ENCODE measurements at regions not wholly inside any gene's neighbourhood (a gene's known extent, or its start where the extent isn't known, plus 50 kb on each side); places are given as distances from the start of the nearest gene placed in this dataset.

DNA sequence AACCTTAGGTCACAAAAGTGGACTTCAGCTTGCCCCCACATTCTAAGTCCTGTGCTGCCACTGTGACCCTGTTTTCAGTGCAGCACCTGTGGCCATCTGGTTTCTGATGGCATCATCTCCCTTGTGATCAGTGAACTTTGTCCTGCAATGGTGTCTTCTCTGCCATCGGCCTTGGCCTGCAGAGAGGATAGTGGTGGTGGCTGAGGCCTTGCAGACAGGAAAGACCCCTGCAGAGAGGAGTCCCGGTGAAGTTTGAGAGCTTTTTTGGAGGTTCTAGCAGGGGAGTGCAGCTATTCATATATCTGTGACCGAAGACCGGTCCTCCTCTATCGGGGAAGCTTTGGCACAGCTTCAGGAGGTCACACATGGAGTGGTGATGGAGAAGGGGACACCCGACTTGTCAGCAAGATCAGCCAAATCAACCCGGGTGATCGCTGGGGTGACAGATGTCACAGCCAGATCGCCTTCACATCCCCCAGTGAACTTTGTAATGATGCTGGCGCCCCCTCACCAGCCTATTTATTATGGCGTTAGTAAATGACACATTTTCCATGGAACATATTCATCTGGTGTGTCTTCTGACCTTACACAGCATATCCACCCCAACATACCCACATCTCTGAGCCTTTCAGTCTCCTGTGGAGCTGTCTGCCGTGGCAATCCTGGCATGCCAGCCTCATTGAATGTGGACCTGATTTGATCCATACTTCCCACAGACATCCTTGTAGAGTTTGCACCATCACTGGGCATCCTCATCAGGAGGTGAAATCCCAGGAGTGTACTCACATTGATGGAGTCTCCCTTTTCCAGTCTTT lies 136.1 kb downstream of the PAPOLA start:
- DNase-seq = no peak

- no peak for DNase-seq
Measured at GRCh38 chr14:96639550-96639949, 137.4 kb downstream of the PAPOLA start.

- DNase-seq = no peak
Measured at GRCh38 chr14:96648506-96649326, 146.5 kb downstream of the PAPOLA start.

- no peak for DNase-seq
Measured at GRCh38 chr14:96649327-96649601, 147.1 kb downstream of the PAPOLA start.

GRCh38 chr14:96653597-96653996 lies 143.6 kb upstream of the VRK1 start:
- DNase-seq = no peak

DNA sequence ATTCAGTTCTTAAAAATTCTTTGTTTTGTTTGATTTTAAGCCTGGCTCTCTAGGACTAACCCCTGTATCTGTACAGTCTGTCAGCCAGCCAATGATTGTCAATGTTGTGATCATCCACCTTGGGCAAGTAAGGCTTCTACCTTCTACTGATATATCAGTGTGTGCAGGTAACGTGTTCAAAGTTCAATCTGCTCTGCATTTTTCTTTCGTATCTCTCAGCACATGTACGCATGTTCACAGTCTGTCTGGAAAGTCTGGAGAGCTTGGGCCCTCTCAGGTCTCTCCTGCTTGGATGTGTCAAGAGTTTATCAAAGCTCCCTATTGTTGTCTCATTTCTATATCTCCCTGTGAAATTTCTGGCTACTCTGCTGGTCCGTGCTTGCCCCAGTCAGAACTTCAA lies 138.6 kb upstream of the VRK1 start:
- DNase-seq = no peak

GRCh38 chr14:96660123-96660522 lies 137.1 kb upstream of the VRK1 start:
- DNase-seq = no peak

GRCh38 chr14:96660667-96661066 lies 136.5 kb upstream of the VRK1 start:
- DNase-seq = no peak

DNA sequence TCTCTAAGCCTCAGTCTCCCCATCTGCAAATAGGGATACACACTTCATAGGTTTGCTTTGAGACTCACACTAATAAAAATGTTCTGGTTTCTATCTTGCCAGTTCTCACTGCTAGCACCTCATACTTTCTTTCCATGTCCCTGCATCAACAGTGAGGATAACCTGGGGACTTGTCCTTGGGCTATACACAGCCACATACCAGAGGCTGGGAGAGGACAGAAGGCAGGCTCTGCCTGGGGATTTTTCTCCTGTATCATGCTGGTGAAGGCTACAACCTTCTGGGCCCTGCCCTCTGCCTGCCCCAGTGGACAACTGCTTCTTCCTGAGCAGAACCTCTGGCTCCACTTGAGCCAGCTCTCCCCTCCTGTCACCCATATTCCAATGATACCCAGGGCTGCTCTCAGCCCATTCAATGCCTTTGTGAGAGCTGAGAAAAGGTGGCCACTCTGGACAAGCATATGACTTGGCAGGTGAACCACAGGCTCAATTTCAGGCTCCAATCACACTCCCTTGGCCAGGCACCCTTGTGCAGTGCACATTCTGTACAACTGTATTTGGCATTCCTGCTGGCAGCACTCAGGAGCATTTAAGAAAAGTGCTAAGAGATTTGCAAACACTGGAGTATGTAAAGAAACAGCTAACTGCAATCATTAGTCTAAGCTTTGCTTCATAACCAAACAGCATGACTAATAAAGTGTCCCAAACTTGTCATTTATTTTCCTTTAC lies 135.8 kb upstream of the VRK1 start:
- no peak for DNase-seq

DNA sequence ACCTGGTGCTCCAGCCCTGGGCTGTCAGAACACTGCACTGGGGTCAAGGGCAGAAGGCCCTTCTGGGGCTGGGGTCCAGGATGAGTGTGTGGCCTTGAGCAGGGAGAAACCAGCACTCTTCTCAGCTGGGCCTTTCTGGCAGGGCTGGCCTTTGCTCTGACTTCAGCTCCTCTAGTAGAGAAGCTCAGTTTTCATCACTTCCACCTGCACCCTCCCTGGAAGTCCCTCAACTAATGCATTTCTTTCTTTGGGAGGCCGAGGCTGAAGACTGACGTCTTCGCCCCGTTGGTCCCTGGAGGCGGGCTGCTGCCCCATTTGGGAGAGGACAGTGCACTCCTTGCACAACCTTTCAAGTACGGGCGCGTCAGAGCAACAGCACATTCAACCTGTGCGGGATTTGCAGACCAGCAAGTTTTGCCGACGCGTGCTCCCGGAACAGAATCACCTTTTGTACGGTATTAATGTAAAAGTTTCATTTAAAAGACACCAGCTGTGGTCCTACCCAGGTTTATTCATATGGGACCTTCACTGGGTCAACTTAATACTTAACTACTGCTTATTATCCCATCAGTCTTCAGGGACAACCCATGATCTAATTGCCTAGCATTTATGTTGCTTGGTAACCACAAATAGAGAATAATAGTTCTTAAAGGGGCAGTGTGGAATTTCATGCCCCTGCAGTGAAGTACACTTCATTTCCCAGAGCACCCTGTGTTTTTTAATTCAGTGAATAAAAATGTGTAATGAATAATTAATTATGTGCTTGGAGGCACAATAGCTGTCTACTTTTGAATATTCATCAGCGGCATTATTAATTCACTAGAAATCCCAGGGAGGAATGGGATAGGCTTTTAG lies 134.8 kb upstream of the VRK1 start:
- DNase-seq = no peak

- DNase-seq = no peak
Measured at GRCh38 chr14:96663076-96663475, 134.1 kb upstream of the VRK1 start.

- no peak for DNase-seq
Measured at GRCh38 chr14:96663491-96664067, 133.6 kb upstream of the VRK1 start.

DNA sequence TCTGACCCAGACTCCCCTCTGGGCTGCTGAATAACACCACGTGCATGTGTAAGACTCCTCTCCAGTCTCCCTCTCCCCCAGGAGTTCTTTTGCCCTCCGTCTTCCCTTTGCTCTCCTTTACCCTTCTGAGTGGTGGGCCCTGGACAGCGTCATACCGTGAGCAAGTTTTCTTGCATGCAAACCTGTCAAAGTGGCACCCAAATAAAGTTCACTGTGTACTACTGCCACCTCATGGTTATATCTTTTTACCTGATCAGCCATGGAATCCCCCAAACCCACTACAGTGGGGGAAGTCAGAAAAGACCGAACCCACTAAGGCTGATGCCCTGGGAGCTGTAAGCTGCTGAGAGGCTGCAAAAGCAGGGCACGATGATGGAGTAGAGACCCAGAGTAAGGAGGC lies 131.1 kb upstream of the VRK1 start:
- DNase-seq = no peak

DNA sequence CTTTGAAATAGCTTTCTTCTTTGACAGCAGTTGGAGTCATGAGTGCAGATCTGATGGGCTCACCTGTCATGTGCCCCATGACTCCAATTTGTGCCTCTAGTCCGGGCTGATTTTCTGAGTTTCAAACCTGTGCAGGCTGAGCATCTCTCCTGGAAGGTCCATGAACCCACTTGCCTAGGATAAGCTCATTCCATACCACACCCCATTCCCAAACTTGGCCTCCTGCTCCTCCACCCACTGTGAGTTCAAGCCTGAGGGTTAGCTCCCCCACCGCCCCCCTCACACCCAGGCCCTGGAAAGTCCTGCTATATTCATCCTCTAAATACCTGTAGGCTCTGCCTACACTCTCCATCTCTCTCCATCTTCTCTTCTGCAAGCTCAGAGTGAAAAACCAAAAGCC lies 126.8 kb upstream of the VRK1 start:
- DNase-seq = no peak

DNA sequence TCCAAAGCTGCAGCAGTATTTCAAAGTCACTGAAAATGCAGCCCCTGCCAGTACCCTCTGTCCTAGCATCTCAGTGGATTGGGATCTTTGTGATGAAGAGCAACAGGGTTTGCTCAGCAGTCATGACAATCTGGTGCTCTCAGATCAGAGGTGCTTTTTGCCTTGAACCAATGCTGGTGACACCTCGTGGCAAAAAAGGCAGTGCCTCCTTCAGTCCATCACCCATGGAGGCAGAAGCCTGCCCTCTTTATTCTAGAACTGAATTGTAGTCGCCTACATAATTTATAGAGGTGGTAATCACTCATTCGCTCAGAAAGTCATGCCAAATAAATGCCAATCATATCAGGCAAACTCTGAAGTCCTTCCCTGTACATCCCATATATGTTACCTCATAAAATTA lies 126.0 kb upstream of the VRK1 start:
- DNase-seq = no peak

DNA sequence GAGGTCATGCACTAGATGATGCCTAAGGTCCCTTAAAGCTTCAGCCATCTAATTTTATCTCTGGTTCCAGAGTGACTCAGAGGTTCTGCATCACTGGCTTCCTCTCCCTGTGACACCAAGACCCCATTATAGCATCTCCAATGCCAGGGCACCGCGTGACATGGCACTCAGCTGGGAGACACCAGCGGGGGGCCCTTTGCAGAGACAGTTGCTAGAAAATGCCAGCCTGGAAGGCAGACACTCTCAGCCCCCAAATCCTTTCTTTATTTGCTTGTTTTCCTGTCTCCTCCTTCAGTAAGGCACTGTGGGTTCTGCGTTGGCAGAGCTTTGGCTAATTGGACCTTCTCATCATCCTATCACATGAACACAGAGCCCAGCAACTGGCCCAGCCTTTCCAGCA lies 123.5 kb upstream of the VRK1 start:
- DNase-seq = no peak

GRCh38 chr14:96674121-96674520 lies 123.1 kb upstream of the VRK1 start:
- no peak for DNase-seq

- DNase-seq = no peak
Measured at GRCh38 chr14:96676166-96676565, 121.0 kb upstream of the VRK1 start.

DNA sequence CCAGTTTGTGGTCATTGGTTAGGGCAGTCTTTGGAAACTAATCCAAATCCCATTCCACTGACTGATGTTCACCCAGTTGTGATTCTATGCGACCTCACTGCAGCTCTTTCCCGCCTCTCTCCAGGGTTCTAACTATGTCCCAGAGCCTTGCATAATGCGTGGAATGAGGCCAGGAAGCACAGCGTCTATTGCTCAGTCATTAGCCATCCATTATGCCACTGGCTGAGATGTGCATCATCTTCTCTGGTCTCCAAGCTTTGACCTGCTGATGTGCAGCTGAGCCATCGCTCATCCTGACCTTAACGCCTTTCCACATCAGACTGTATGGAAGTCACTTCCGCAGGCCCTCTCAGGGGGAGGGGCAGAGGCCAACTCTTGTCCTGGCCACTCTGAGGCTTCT lies 115.4 kb upstream of the VRK1 start:
- no peak for DNase-seq

DNA sequence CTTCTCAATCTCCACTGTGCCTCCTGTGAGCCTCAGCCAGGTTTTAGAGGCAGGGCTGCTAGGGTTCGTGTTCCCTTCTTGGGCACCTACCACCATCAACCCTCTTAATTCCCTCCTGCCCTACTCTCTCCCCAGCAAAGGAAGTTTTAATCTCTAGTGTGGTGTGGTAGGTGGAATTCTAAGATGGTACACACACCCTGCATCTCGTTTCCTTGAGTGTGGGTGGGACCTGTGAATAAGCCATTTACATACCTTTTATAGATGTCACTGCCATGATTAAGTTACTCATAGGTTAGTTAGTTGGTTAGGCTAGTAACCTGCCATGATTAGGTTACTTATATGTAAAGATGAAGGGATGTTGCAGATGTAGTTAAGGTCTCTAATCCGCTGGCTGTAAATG lies 114.8 kb upstream of the VRK1 start:
- DNase-seq = no peak

DNA sequence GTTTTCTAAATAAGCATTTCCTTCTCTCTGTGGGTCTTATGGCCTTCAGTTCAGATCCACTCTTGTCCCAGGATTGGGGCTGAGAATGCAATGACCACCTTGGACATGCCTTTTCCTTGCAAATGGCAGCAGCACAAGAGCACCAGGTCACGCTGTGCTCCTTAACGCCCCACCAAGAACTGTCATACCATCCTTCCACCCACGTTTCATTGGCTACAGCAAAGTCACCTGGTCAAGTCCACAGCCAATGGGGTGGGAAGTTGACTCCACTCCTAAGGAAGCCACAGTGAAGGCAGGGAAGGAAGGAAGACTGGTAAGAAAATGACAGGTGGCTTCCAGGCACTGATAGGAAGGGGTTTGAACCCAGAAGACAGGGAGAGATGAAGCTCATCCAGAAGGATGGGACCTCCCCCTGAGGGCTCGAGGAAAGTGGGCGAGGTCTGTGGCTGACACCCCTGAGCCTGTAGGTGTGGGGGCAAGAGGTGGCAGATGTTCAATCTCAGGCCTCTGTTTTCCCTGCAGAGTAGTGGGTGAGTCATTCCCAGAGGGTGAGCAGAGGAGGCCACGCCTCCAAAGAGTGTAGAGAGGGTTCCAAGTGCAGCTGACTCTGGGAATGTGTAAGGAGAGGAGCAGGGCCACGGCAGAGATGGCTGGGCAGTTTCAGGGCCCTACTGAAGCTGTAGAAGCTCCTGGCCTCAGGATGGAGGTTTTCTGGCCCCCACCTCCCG lies 113.5 kb upstream of the VRK1 start:
- DNase-seq = no peak

GRCh38 chr14:96686126-96686525 lies 111.1 kb upstream of the VRK1 start:
- no peak for DNase-seq

All from activated naive CD4-positive, alpha-beta T cell treated with Interleukin-2 at 50 U/mL for 16 hours (primary cell).